Spleen (tissue), 7 donors: ENCODE measurements at regions not wholly inside any gene's neighbourhood (a gene's known extent, or its start where the extent isn't known, plus 50 kb on each side); places are given as distances from the start of the nearest gene placed in this dataset.

Source experiments
- POLR2A ChIP-seq, 3 donors: fragments of 450-650 bp; IDR thresholded peaks; one replicate each; pipeline ENCODE4 v1.5.1; 2017; ENCODE audit warnings: antibody characterized with exemption in 3 of 3, mild to moderate bottlenecking in 1 of 3
- TF ChIP-seq, protein P1 (sequence below), 11 experiments: fragments of 200-600 bp in 7 of 11; fragments of 450-650 bp in 4 of 11; sonication (generic) in 4 of 11; IDR thresholded peaks in 8 of 11; conservative IDR thresholded peaks in 3 of 11; 1 replicate in 7 of 11; 2 replicates in 4 of 11; pipeline versions ENCODE4 v1.4.0 to v1.8.0; 2016 to 2021; ENCODE audit warnings: antibody characterized with exemption in 11 of 11, inconsistent platforms in 4 of 11, mild to moderate bottlenecking in 1 of 11
- donor health status: DM: no; HTN: no; CAD: no; lungs with moderate emphysema.
- donor health status: DM: no; HTN: no; CAD: no.
- donor health status: DM: no; HTN: no; CAD: no.

DNA sequence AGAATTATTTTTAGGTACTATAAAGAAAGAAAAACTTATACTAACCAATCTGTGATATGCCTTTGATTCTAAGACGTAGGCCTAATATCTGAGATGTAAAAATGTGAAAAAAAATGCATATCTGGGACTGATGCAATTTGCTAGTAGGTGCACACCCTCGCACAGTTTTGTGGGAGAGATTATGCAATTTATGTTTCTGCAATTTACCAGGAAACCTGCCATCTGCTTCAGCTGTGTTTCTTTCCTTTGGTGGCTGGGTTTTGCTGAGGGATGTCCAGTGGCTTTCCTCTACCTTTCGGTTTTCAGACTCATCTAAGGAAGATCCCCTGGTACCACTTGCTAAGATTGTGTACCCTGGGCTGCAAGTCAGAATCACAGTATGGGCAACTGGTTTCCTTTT lies 186.9 kb downstream of the ZFP64 start:
- TF ChIP-seq, protein P1, sequence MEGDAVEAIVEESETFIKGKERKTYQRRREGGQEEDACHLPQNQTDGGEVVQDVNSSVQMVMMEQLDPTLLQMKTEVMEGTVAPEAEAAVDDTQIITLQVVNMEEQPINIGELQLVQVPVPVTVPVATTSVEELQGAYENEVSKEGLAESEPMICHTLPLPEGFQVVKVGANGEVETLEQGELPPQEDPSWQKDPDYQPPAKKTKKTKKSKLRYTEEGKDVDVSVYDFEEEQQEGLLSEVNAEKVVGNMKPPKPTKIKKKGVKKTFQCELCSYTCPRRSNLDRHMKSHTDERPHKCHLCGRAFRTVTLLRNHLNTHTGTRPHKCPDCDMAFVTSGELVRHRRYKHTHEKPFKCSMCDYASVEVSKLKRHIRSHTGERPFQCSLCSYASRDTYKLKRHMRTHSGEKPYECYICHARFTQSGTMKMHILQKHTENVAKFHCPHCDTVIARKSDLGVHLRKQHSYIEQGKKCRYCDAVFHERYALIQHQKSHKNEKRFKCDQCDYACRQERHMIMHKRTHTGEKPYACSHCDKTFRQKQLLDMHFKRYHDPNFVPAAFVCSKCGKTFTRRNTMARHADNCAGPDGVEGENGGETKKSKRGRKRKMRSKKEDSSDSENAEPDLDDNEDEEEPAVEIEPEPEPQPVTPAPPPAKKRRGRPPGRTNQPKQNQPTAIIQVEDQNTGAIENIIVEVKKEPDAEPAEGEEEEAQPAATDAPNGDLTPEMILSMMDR (IDR thresholded peaks at IDR 0.05 in 8 of 11, conservative IDR thresholded peaks at IDR 0.05 in 3 of 11), result no peak
- no peak for TF ChIP-seq POLR2A (IDR thresholded peaks at IDR 0.05)
